ENCODE measurements at regions not wholly inside any gene's neighbourhood (a gene's known extent, or its start where the extent isn't known, plus 50 kb on each side); places are given as distances from the start of the nearest gene placed in this dataset.

GRCh38 chr12:47591361-47591791, 114.5 kb downstream of the RPAP3 start:
- TF ChIP-seq CTCF (conservative IDR thresholded peaks at IDR 0.05; ENCODE audit: low read depth in 2 of 2), result no peak
- no peak for TF ChIP-seq EZH2phosphoT487 (IDR thresholded peaks at IDR 0.05; ENCODE audit: unreplicated experiment)
- no peak for TF ChIP-seq REST (IDR thresholded peaks at IDR 0.05; ENCODE audit: unreplicated experiment)
- TF ChIP-seq EZH2 (IDR thresholded peaks at IDR 0.05; ENCODE audit: low read depth, unreplicated experiment), result no peak

All from GM23338 (cell line).